Activated T-cell treated with anti-CD3 and anti-CD28 coated beads, Interleukin-2, amount 50 U/mL, for 24 hours (primary cell): ENCODE measurements at regions not wholly inside any gene's neighbourhood (a gene's known extent, or its start where the extent isn't known, plus 50 kb on each side); places are given as distances from the start of the nearest gene placed in this dataset.

Experiments
- DNase-seq: peaks from one replicate; pipeline ENCODE4 v3.0.0-alpha.2; 2020
- H3K27ac Mint-ChIP-seq: 2 replicates; pipeline ENCODE4 v1.8.0; 2020; ENCODE audit warnings: mild to moderate bottlenecking, mixed read lengths
- H3K27me3 Mint-ChIP-seq: 2 replicates; pipeline ENCODE4 v1.8.0; 2020; ENCODE audit warnings: mixed read lengths
- H3K36me3 Mint-ChIP-seq: 2 replicates; pipeline ENCODE4 v1.8.0; 2020; ENCODE audit warnings: low read depth, mixed read lengths
- H3K4me1 Mint-ChIP-seq: 2 replicates; pipeline ENCODE4 v1.8.0; 2020; ENCODE audit warnings: low read depth, mixed read lengths
- H3K4me3 Mint-ChIP-seq: 2 replicates; pipeline ENCODE4 v1.8.0; 2020; ENCODE audit warnings: mild to moderate bottlenecking, moderate library complexity, mixed read lengths
- H3K9me3 Mint-ChIP-seq: 2 replicates; pipeline ENCODE4 v1.8.0; 2020; ENCODE audit warnings: mixed read lengths

- Mint-ChIP-seq H3K4me3 (no peak overlapping the region), H3K27ac (no peak overlapping the region), H3K9me3 (no peaks in the 10 kb centered on the region), H3K4me1 (peaks cover 17% of the 10 kb centered on the region), H3K36me3 (no peaks in the 10 kb centered on the region), H3K27me3 (no peaks in the 10 kb centered on the region)
- DNase-seq, result no peak
Observed at GRCh38 chr13:44117351-44117750, 237.6 kb downstream of the LACC1 start.

GRCh38 chr13:44117816-44118215, 238.1 kb downstream of the LACC1 start:
- no peaks in the 10 kb centered on the region for H3K27me3 Mint-ChIP-seq
- peaks cover 13% of the 10 kb centered on the region for H3K4me1 Mint-ChIP-seq
- no peak for DNase-seq
- no peak overlapping the region for H3K27ac Mint-ChIP-seq
- H3K36me3 Mint-ChIP-seq, result no peaks in the 10 kb centered on the region
- H3K4me3 Mint-ChIP-seq, result no peak overlapping the region
- no peaks in the 10 kb centered on the region for H3K9me3 Mint-ChIP-seq

GRCh38 chr13:44118881-44119280, 239.2 kb downstream of the LACC1 start:
- H3K36me3 Mint-ChIP-seq, result no peaks in the 10 kb centered on the region
- peaks cover 8% of the 10 kb centered on the region for H3K9me3 Mint-ChIP-seq
- peaks cover 11% of the 10 kb centered on the region for H3K4me1 Mint-ChIP-seq
- no peak overlapping the region for H3K4me3 Mint-ChIP-seq
- no peak for DNase-seq
- no peak overlapping the region for H3K27ac Mint-ChIP-seq
- no peaks in the 10 kb centered on the region for H3K27me3 Mint-ChIP-seq

- Mint-ChIP-seq H3K36me3 (no peaks in the 10 kb centered on the region), H3K4me3 (no peak overlapping the region), H3K27me3 (no peaks in the 10 kb centered on the region), H3K9me3 (peaks cover 11% of the 10 kb centered on the region), H3K4me1 (peaks cover 11% of the 10 kb centered on the region), H3K27ac (no peak overlapping the region)
- no peak for DNase-seq
Observed at GRCh38 chr13:44120043-44120442, 240.3 kb downstream of the LACC1 start.

- H3K27ac Mint-ChIP-seq, result no peak overlapping the region
- H3K36me3 Mint-ChIP-seq, result no peaks in the 10 kb centered on the region
- no peak overlapping the region for H3K4me3 Mint-ChIP-seq
- H3K27me3 Mint-ChIP-seq, result no peaks in the 10 kb centered on the region
- H3K4me1 Mint-ChIP-seq, result peaks cover 11% of the 10 kb centered on the region
- H3K9me3 Mint-ChIP-seq, result peaks cover 11% of the 10 kb centered on the region
- no peak for DNase-seq
Observed at GRCh38 chr13:44120849-44121755, 241.4 kb downstream of the LACC1 start.

- no peaks in the 10 kb centered on the region for H3K4me1 Mint-ChIP-seq
- no peak overlapping the region for H3K27ac Mint-ChIP-seq
- H3K27me3 Mint-ChIP-seq, result peaks cover 3% of the 10 kb centered on the region
- DNase-seq, result no peak
- no peaks in the 10 kb centered on the region for H3K36me3 Mint-ChIP-seq
- no peak overlapping the region for H3K4me3 Mint-ChIP-seq
- H3K9me3 Mint-ChIP-seq, result peaks cover 11% of the 10 kb centered on the region
Observed at GRCh38 chr13:44124352-44124751, 244.6 kb downstream of the LACC1 start.

GRCh38 chr13:44125943-44126469, 246.3 kb downstream of the LACC1 start:
- peaks cover 10% of the 10 kb centered on the region for H3K27me3 Mint-ChIP-seq
- H3K4me1 Mint-ChIP-seq, result no peaks in the 10 kb centered on the region
- no peak overlapping the region for H3K4me3 Mint-ChIP-seq
- DNase-seq, result no peak
- no peaks in the 10 kb centered on the region for H3K36me3 Mint-ChIP-seq
- no peak overlapping the region for H3K27ac Mint-ChIP-seq
- peaks cover 11% of the 10 kb centered on the region for H3K9me3 Mint-ChIP-seq

GRCh38 chr13:44128552-44129001, 245.0 kb upstream of the SERP2 start:
- DNase-seq, result no peak
- Mint-ChIP-seq H3K9me3 (peaks cover 6% of the 10 kb centered on the region), H3K4me1 (no peaks in the 10 kb centered on the region), H3K27ac (no peak overlapping the region), H3K27me3 (peaks cover 11% of the 10 kb centered on the region), H3K4me3 (no peak overlapping the region), H3K36me3 (no peaks in the 10 kb centered on the region)

GRCh38 chr13:44129418-44129817, 244.2 kb upstream of the SERP2 start:
- H3K4me3 Mint-ChIP-seq, result no peak overlapping the region
- H3K27ac Mint-ChIP-seq, result no peak overlapping the region
- H3K36me3 Mint-ChIP-seq, result no peaks in the 10 kb centered on the region
- peaks cover 1% of the 10 kb centered on the region for H3K9me3 Mint-ChIP-seq
- H3K4me1 Mint-ChIP-seq, result no peaks in the 10 kb centered on the region
- DNase-seq, result no peak
- H3K27me3 Mint-ChIP-seq, result peaks cover 11% of the 10 kb centered on the region

- no peak overlapping the region for H3K27ac Mint-ChIP-seq
Observed at GRCh38 chr13:44131069-44131614, 242.5 kb upstream of the SERP2 start.

GRCh38 chr13:44132710-44133109, 240.9 kb upstream of the SERP2 start:
- no peak for DNase-seq
- no peaks in the 10 kb centered on the region for H3K36me3 Mint-ChIP-seq
- no peak overlapping the region for H3K27ac Mint-ChIP-seq
- no peaks in the 10 kb centered on the region for H3K9me3 Mint-ChIP-seq
- peaks cover 13% of the 10 kb centered on the region for H3K27me3 Mint-ChIP-seq
- no peak overlapping the region for H3K4me3 Mint-ChIP-seq
- peaks cover 12% of the 10 kb centered on the region for H3K4me1 Mint-ChIP-seq

More at GRCh38 chr13:44131069-44131614, 242.5 kb upstream of the SERP2 start:
- Mint-ChIP-seq H3K9me3 (no peaks in the 10 kb centered on the region), H3K4me3 (no peak overlapping the region), H3K36me3 (no peaks in the 10 kb centered on the region), H3K27me3 (peaks cover 11% of the 10 kb centered on the region), H3K4me1 (no peaks in the 10 kb centered on the region)
- DNase-seq, result no peak

GRCh38 chr13:44133626-44134025, 240.0 kb upstream of the SERP2 start:
- DNase-seq, result no peak
- peaks cover 12% of the 10 kb centered on the region for H3K4me1 Mint-ChIP-seq
- H3K27me3 Mint-ChIP-seq, result peaks cover 10% of the 10 kb centered on the region
- H3K9me3 Mint-ChIP-seq, result no peaks in the 10 kb centered on the region
- H3K36me3 Mint-ChIP-seq, result no peaks in the 10 kb centered on the region
- H3K27ac Mint-ChIP-seq, result no peak overlapping the region
- H3K4me3 Mint-ChIP-seq, result no peak overlapping the region

GRCh38 chr13:44135566-44135965, 238.1 kb upstream of the SERP2 start:
- Mint-ChIP-seq H3K27me3 (peaks cover 6% of the 10 kb centered on the region), H3K4me3 (no peak overlapping the region), H3K27ac (no peak overlapping the region), H3K36me3 (no peaks in the 10 kb centered on the region), H3K4me1 (peaks cover 12% of the 10 kb centered on the region), H3K9me3 (no peaks in the 10 kb centered on the region)
- DNase-seq, result no peak

GRCh38 chr13:44136696-44137268, 236.8 kb upstream of the SERP2 start:
- H3K27ac Mint-ChIP-seq, result no peak overlapping the region
- H3K27me3 Mint-ChIP-seq, result peaks cover 2% of the 10 kb centered on the region
- peaks cover 20% of the 10 kb centered on the region for H3K4me1 Mint-ChIP-seq
- H3K9me3 Mint-ChIP-seq, result no peaks in the 10 kb centered on the region
- DNase-seq, result no peak
- H3K36me3 Mint-ChIP-seq, result peaks cover 2% of the 10 kb centered on the region
- H3K4me3 Mint-ChIP-seq, result no peak overlapping the region

- H3K27ac Mint-ChIP-seq, result no peak overlapping the region
- H3K9me3 Mint-ChIP-seq, result no peaks in the 10 kb centered on the region
- DNase-seq, result no peak
- H3K36me3 Mint-ChIP-seq, result peaks cover 2% of the 10 kb centered on the region
- peaks cover 24% of the 10 kb centered on the region for H3K4me1 Mint-ChIP-seq
- H3K4me3 Mint-ChIP-seq, result no peak overlapping the region
- peaks cover 5% of the 10 kb centered on the region for H3K27me3 Mint-ChIP-seq
Observed at GRCh38 chr13:44137466-44137865, 236.2 kb upstream of the SERP2 start.
